Heart right ventricle (tissue), 16 donors: ENCODE measurements at regions not wholly inside any gene's neighbourhood (a gene's known extent, or its start where the extent isn't known, plus 50 kb on each side); places are given as distances from the start of the nearest gene placed in this dataset.
"Not testable (repeated sequence)": the region's sequence is repeated elsewhere in the genome, so short reads cannot be mapped to it uniquely, and the experiment has no call there.

ENCODE experiments used
- ATAC-seq, 8 donors: fragments of 200-7000 bp; cut with Tn5 transposase; one replicate each; pipeline ENCODE4 v1.9.1; 2020; ENCODE audit warnings: mild to moderate bottlenecking in 8 of 8, moderate library complexity in 8 of 8, moderate number of reproducible peaks in 1 of 8
- DNase-seq, 2 donors: peaks; one replicate each; pipeline ENCODE4 v3.0.0-alpha.2; 2020
- H3K27ac ChIP-seq, 10 donors: fragments of 200-600 bp; sonication (generic) in 2 of 10; one replicate each; pipeline versions ENCODE4 v1.5.0 to v1.8.0; 2020 to 2022; ENCODE audit warnings: mild to moderate bottlenecking in 3 of 10
- H3K27me3 ChIP-seq, 7 donors: fragments of 200-600 bp; one replicate each; pipeline ENCODE4 v1.8.0; 2021 to 2022; ENCODE audit warnings: mild to moderate bottlenecking in 2 of 7
- H3K36me3 ChIP-seq, 9 donors: fragments of 200-600 bp; sonication (generic) in 1 of 9; one replicate each; pipeline versions ENCODE4 v1.5.0 to v1.8.0; 2020 to 2022; ENCODE audit warnings: mild to moderate bottlenecking in 2 of 9
- H3K4me1 ChIP-seq, 9 donors: fragments of 200-600 bp; sonication (generic) in 1 of 9; one replicate each; pipeline versions ENCODE4 v1.5.0 to v1.8.0; 2020 to 2022; ENCODE audit warnings: mild to moderate bottlenecking in 4 of 9
- H3K4me3 ChIP-seq, 10 donors: fragments of 200-600 bp; sonication (generic) in 2 of 10; one replicate each; pipeline versions ENCODE4 v1.5.0 to v1.8.0; 2020 to 2022; ENCODE audit warnings: mild to moderate bottlenecking in 7 of 10, moderate library complexity in 2 of 10
- H3K9me3 ChIP-seq, 11 donors: fragments of 200-600 bp in 10 of 11; sonication (generic) in 2 of 11; one replicate each; pipeline versions ENCODE4 v1.5.0 to v1.8.0; 2013 to 2022; ENCODE audit warnings: mild to moderate bottlenecking in 2 of 11, control low read depth in 1 of 11, moderate library complexity in 1 of 11
- WGBS, 2 donors: extraction: QIAGEN DNeasy Blood & Tissue Kit; methylation state at CpG; one replicate each; pipeline ENCODE4 v1.1.7; 2013; ENCODE audit warnings: inconsistent platforms in 1 of 2; 5-methylcytosine and 5-hydroxymethylcytosine counted together
- intact Hi-C, 10 donors: fragments of 100-400 bp; cut with DNase I; formaldehyde crosslinking; loops; one replicate each; pipeline versions ENCODE4 v1.11.1 to v1.14.2; 2022
- donor health status: Arrhythmogenic right ventricular cardiomyopathy.
- donor health status: ischemic (EF 13 %, LVEDD 7.1; RV severe dilation, severe dysfunction).
- donor health status: healthy with polysubstance abuse.
- donor health status: DM: no; HTN: yes; CAD: no.
- donor health status: DM: no; HTN: no; CAD: no.
- donor health status: ischemic (EF 25% LVEDD 6.9; RV normal size, moderate dysfunction).
- donor health status: ischemic (EF 25% LVEDD 5.7; RV mildly dilated, moderate dysfunction).
- donor health status: healthy.
- donor health status: DM: yes; HTN: yes; CAD: no.
- donor health status: Ischemic cardiomyopathy.
- donor health status: ischemic (EF 35%, LVEDD 5.7; RV mildly dilated, moderate dysfunction).
- donor health status: nonischemic (EF 11% LVEDD 7.7; RV severe dilation, severe dysfunction).
- donor health status: DM: yes; HTN: yes; CAD: no.
- donor health status: PGD.
- donor health status: ischemic (EF 29% LVEDD 5.4; RV normal size, mild dysfunction).
- donor health status: nonischemic (EF 23%, LVEDD 6.1; RV moderate dilation, normal function).

DNA sequence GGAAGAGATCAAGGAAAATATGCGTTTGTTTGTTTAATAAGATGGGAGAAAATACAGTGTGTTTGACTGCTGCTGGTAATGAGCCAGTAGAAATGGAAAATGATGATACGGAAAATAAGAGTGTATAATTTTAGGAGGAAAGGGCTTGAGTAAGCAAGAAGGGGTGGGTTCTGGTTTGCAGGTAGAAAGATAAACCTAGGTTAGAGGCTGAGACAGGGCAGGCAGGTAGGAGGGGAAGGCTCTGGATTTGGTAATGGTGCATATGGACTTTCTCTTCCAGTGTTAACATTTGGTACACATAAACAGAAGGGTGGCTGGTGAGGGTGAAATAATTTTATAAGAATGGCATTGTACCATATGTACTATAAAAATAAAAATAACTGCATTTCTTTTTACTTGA, 84.4 kb downstream of the SRGAP2 start:
- H3K27ac ChIP-seq, H3K4me1 ChIP-seq, DNase-seq, H3K36me3 ChIP-seq, ATAC-seq, H3K27me3 ChIP-seq, H3K9me3 ChIP-seq, intact Hi-C loops, H3K4me3 ChIP-seq: not testable (repeated sequence)
- WGBS, 2 donors: 91% methylated on average over 2 of the region's 2 CpGs; no CpG with 5 or more reads in 1 of the 2 donors

GRCh38 chr1:206288453-206288852, 85.1 kb downstream of the SRGAP2 start:
- H3K9me3 ChIP-seq, H3K4me1 ChIP-seq, H3K4me3 ChIP-seq, DNase-seq, H3K27me3 ChIP-seq, intact Hi-C loops, H3K36me3 ChIP-seq, H3K27ac ChIP-seq: not testable (repeated sequence)
- no CpG with 5 or more reads among the region's 3 CpGs for WGBS, 2 donors
- ATAC-seq: peak in 3 of 8 donors; percentile 41 to 70 (median 57)

DNA sequence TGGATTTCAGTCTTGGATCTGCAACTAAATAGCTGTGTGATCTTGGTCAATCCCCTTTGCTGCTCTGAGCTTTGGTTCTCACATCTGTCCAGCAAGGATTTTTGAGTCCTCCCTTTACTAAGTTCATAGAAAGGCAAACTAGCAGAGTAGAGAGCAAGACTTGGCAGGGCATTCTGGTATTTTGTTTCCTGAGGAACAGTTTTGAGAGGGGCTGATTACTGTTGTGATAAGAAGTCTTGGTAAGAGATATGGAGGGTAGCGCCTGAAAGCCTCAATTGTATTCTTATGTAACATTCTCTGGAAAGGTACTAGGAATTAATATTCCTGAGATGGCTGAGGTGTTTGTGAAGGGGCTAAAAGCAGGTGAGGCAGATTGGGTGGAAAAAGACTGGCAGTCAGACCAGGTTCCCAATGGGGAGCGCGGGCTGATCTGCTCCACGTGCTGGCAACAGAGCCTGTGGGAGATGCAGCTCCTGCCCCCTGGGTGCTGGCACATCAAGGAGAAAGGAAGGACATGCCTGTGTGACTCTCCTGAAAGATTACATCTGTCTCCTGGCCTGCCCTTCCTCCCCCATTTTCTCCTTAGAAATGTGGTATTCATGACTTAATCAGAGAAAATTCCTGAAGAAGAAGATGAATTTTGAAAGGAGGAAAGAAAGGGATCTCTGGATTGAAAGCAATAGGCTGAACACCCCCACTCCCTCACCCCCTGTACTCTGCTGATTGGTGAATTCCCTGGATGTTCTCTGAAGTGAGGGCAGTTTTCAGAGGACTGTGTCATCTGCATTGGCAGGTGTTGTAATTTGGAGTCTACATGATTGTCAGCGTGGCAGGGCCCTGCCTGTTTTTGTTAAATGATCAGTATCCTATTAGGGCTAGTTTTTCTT, 94.0 kb downstream of the SRGAP2 start:
- H3K4me1 ChIP-seq, DNase-seq, H3K36me3 ChIP-seq, H3K4me3 ChIP-seq, intact Hi-C loops, H3K9me3 ChIP-seq, H3K27me3 ChIP-seq, ATAC-seq, H3K27ac ChIP-seq: not testable (repeated sequence)
- WGBS, 2 donors: 88% methylated on average over 3 of the region's 5 CpGs; no CpG with 5 or more reads in 1 of the 2 donors

GRCh38 chr1:206298032-206298392, 94.7 kb downstream of the SRGAP2 start:
- H3K9me3 ChIP-seq, H3K27ac ChIP-seq, DNase-seq, ATAC-seq, H3K27me3 ChIP-seq, H3K36me3 ChIP-seq, intact Hi-C loops, H3K4me1 ChIP-seq, H3K4me3 ChIP-seq: not testable (repeated sequence)
- 31 to 60% methylated on average over 1 to 2 of the region's 4 CpGs for WGBS, 2 donors

GRCh38 chr1:206299181-206299791, 95.9 kb downstream of the SRGAP2 start:
- H3K4me1 ChIP-seq, H3K4me3 ChIP-seq, H3K9me3 ChIP-seq, DNase-seq, H3K27me3 ChIP-seq, H3K27ac ChIP-seq, intact Hi-C loops, H3K36me3 ChIP-seq: not testable (repeated sequence)
- peak in 4 of 8 donors; percentile 33 to 44 (median 36) for ATAC-seq
- WGBS, 2 donors: 78 to 81% methylated on average over 2 of the region's 5 CpGs

DNA sequence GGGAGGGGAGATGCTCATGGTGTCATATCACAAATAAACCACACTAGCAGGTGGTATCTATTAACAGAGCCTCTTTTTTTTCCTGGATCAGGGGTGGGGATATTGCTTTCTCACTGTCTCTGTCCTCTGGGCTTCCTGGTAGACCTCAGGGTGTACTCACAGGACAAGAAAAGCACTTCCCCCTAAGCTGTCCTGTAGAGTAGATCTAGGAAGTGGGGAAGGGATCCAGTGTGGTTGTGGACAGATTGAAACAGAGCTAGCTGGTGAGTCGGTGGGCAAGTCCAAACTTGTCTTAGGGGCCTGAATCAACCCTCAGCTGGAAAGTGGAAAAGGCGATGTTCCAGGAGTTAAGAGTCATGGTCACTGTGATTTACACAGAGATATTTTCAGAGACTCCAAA, 96.6 kb downstream of the SRGAP2 start:
- H3K36me3 ChIP-seq, H3K4me3 ChIP-seq, DNase-seq, H3K9me3 ChIP-seq, H3K27ac ChIP-seq, intact Hi-C loops, H3K27me3 ChIP-seq, H3K4me1 ChIP-seq: not testable (repeated sequence)
- ATAC-seq: peak in 3 of 8 donors; percentile 15 to 46 (median 36)
- 100% methylated on average over 1 of the region's 2 CpGs; no CpG with 5 or more reads in 1 of the 2 donors for WGBS, 2 donors

DNA sequence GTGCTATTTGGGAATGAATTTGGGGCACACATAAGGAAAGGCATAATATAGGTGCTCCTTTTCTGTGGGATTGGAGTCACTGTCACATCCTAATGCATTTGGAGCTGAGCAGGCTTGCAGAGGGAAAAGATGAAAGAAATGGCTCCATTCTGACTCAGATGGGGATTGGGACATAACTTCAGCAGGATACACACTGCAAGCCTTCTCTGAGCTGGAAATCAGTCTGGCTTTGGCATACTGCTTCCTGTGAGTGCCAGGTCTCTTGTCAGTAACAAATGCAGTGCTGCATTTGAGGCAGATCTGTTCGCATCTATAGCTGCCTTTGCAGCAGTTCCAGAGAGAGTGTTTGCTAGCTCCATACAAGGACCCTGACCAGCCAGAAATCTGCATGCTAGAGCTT, 98.7 kb downstream of the SRGAP2 start:
- H3K4me3 ChIP-seq, intact Hi-C loops, H3K36me3 ChIP-seq, H3K4me1 ChIP-seq, H3K27me3 ChIP-seq, H3K27ac ChIP-seq, H3K9me3 ChIP-seq, DNase-seq: not testable (repeated sequence)
- ATAC-seq: peak in 1 of 8 donors; percentile 41
- 66 to 78% methylated on average over 1 of the region's 1 CpG for WGBS, 2 donors

DNA sequence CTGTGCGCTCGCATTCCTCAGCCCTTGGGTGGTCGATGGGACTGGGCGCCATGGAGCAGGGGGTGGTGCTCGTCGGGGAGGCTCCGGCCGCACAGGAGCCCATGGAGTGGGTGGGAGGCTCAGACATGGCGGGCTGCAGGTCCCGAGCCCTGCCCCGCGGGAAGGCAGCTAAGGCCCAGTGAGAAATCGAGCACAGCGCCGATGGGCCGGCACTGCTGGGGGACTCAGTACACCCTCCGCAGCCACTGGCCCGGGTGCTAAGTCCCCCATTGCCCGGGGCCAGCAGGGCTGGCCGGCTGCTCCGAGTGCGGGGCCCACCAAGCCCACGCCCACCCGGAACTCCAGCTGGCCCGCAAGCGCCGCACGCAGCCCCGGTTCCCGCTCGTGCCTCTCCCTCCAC, 104.1 kb downstream of the SRGAP2 start:
- H3K36me3 ChIP-seq, H3K27me3 ChIP-seq, ATAC-seq, H3K9me3 ChIP-seq, H3K27ac ChIP-seq, H3K4me1 ChIP-seq, intact Hi-C loops, H3K4me3 ChIP-seq, DNase-seq: not testable (repeated sequence)
- WGBS, 2 donors: 98% methylated on average over 6 of the region's 31 CpGs; no CpG with 5 or more reads in 1 of the 2 donors

DNA sequence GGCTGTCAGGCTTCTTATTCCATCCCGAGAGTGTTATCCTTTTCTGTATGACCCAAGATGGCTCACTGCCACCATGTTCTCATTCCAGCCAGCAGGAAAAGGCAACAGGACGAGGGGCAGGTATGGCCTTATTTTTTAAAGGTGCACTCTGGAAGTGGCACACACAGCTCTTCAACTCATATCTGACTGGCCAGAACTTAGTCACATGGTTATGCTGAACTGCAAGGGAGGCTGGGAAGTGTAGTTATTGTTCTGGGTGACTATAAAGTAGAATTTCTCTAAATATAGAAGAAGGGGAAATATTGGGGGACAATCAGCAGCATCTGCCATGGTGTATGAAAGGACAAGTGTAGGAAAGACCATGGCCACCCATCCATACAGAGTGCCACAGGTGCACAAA, 107.6 kb downstream of the SRGAP2 start:
- H3K4me1 ChIP-seq, H3K27ac ChIP-seq, H3K4me3 ChIP-seq, DNase-seq, intact Hi-C loops, H3K9me3 ChIP-seq, H3K36me3 ChIP-seq, H3K27me3 ChIP-seq: not testable (repeated sequence)
- peak in 7 of 8 donors; percentile 26 to 64 (median 52) for ATAC-seq
- WGBS, 2 donors: no CpG with 5 or more reads among the region's 2 CpGs

DNA sequence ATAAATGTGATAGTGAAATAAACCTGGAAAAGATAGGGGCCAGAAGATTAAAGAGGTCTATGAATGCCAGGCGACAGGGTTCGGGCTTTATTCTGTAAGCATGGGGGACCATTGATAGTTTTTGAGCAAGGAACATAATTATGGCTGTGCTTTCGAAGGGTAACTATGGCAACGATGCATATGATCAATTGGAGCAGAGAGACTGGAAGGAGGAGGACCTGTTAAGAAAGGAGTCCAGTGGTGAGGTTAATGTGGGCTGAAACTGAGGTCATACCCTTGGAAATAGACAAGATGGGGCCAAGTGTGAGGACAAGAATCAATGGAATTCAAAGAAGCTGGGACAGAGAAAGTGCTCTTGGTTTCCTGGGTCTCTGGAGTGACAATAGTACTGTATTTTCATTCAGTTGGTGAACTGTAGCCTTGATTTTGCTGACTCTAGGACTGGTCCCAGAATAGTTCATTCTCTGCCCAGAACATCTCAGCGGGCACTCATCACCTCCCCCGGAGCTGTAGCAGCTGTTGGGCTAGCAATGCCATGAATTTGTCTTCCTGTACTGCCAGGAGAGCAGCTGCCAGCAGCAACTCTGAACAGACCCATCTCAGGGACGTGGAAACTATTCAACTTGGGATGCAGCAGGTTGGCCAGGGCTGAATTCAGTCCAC, 108.4 kb downstream of the SRGAP2 start:
- H3K27ac ChIP-seq, intact Hi-C loops, H3K4me3 ChIP-seq, H3K36me3 ChIP-seq, H3K4me1 ChIP-seq, H3K27me3 ChIP-seq, H3K9me3 ChIP-seq: not testable (repeated sequence)
- 41 to 58% methylated on average over 2 of the region's 7 CpGs for WGBS, 2 donors
- DNase-seq: peak; percentile 59 to 62
- peak; percentile 92 to 99 (median 96) for ATAC-seq

DNA sequence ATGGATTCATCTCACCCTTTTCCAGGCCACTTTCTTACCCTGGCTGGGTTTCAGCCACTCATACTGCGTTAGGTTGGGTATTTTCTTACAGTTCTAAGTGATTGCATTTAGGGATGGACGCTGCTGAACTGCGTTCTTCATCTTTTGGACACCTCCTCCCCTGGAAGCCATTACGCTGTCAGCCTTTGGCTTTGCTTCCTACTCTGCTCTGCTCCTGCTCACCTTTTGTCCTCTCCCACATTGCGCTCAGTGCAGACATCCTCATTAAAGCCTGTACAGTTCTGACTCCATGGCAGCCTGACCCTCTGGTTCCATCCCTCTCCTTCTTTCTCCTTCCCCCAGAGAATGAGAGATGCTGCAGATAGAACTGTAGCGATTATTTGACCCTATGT, 108.9 kb downstream of the SRGAP2 start:
- H3K4me3 ChIP-seq, H3K36me3 ChIP-seq, H3K27ac ChIP-seq, DNase-seq, H3K27me3 ChIP-seq, H3K9me3 ChIP-seq, intact Hi-C loops, H3K4me1 ChIP-seq: not testable (repeated sequence)
- 46 to 48% methylated on average over 5 of the region's 6 CpGs for WGBS, 2 donors
- ATAC-seq: peak in 6 of 8 donors; percentile 30 to 70 (median 52)
